HepG2 (cell line): ENCODE measurements at regions not wholly inside any gene's neighbourhood (a gene's known extent, or its start where the extent isn't known, plus 50 kb on each side); places are given as distances from the start of the nearest gene placed in this dataset.

Experiments
- CHCHD3 ChIP-seq: sonication (generic); formaldehyde crosslinking; IDR thresholded peaks from 2 replicates; pipeline ENCODE4 v1.8.0; 2022; ENCODE audit warnings: mild to moderate bottlenecking, missing genetic modification reagents, moderate library complexity
- DRAP1 ChIP-seq: IDR thresholded peaks from 2 replicates; pipeline ENCODE4 v1.6.1; 2016; ENCODE audit warnings: missing genetic modification reagents, missing compliant biosample characterization
- GATAD2A ChIP-seq: IDR thresholded peaks from 2 replicates; pipeline ENCODE4 v1.6.1; 2016
- NFYC ChIP-seq: IDR thresholded peaks from 2 replicates; pipeline ENCODE4 v1.6.1; 2016; ENCODE audit warnings: missing genetic modification reagents, missing compliant biosample characterization
- REST ChIP-seq, 2 experiments: IDR thresholded peaks; 2 replicates each; pipeline ENCODE4 v1.6.1; 2011 to 2012; ENCODE audit warnings: low read length in 2 of 2, borderline replicate concordance in 1 of 2, low read depth in 1 of 2, mild to moderate bottlenecking in 1 of 2, moderate library complexity in 1 of 2
- SMAD1 ChIP-seq: sonication (generic); formaldehyde crosslinking; IDR thresholded peaks from 2 replicates; pipeline ENCODE4 v1.4.0; 2020; ENCODE audit warnings: missing genetic modification reagents, low read depth, mild to moderate bottlenecking, borderline replicate concordance
- TCF7 ChIP-seq: sonication (generic); IDR thresholded peaks from 2 replicates; pipeline ENCODE4 v1.6.1; 2016; ENCODE audit warnings: antibody characterized with exemption, low read depth
- ZFX ChIP-seq: sonication (generic); formaldehyde crosslinking; IDR thresholded peaks from 2 replicates; pipeline ENCODE4 v1.4.0; 2020; ENCODE audit warnings: mild to moderate bottlenecking, low read depth, missing genetic modification reagents, moderate library complexity
- ZNF431 ChIP-seq: sonication (generic); formaldehyde crosslinking; IDR thresholded peaks from 2 replicates; pipeline ENCODE4 v1.9.0; 2022; ENCODE audit warnings: missing genetic modification reagents, low read depth, mild to moderate bottlenecking, borderline replicate concordance
- TF ChIP-seq, protein P1 (sequence below): sonication (generic); formaldehyde crosslinking; IDR thresholded peaks from 2 replicates; pipeline ENCODE4 v1.8.0; 2022; ENCODE audit warnings: mild to moderate bottlenecking, missing genetic modification reagents; ENCODE audit not compliant: insufficient replicate concordance
- TF ChIP-seq, protein P2 (sequence below): sonication (generic); formaldehyde crosslinking; IDR thresholded peaks from 2 replicates; pipeline ENCODE4 v1.5.0; 2020; ENCODE audit warnings: mild to moderate bottlenecking, missing genetic modification reagents, moderate library complexity

DNA sequence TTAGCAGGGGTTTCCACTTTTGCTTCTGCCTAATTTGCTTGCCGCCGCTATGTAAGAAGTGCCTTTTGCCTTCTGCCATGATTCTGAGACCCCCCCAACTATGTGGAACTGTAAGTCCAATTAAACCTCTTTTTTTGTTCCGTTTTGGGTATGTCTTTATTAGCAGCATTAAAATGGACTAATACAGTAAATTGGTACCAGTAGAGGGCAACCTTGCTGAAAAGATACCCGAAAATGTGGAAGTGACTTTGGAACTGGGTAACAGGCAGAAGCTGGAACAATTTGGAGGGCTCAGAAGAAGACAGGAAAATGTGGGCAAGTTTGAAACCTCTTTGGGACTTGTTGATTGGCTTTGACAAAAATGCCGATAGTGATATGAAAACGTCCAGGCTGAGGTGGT lies 216.1 kb upstream of the FSIP2 start:
- TF ChIP-seq, protein P1, sequence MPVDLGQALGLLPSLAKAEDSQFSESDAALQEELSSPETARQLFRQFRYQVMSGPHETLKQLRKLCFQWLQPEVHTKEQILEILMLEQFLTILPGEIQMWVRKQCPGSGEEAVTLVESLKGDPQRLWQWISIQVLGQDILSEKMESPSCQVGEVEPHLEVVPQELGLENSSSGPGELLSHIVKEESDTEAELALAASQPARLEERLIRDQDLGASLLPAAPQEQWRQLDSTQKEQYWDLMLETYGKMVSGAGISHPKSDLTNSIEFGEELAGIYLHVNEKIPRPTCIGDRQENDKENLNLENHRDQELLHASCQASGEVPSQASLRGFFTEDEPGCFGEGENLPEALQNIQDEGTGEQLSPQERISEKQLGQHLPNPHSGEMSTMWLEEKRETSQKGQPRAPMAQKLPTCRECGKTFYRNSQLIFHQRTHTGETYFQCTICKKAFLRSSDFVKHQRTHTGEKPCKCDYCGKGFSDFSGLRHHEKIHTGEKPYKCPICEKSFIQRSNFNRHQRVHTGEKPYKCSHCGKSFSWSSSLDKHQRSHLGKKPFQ (CRISPR knock-in tag), result no peak
- no peak for TF ChIP-seq DRAP1 (CRISPR knock-in tag)
- no peak for TF ChIP-seq CHCHD3 (CRISPR knock-in tag)
- no peak for TF ChIP-seq GATAD2A (CRISPR knock-in tag)
- TF ChIP-seq SMAD1 (CRISPR knock-in tag), result no peak
- no peak for TF ChIP-seq NFYC (CRISPR knock-in tag)
- no peak for TF ChIP-seq ZFX (CRISPR knock-in tag)
- no peak for TF ChIP-seq ZNF431 (CRISPR knock-in tag)
- TF ChIP-seq, protein P2, sequence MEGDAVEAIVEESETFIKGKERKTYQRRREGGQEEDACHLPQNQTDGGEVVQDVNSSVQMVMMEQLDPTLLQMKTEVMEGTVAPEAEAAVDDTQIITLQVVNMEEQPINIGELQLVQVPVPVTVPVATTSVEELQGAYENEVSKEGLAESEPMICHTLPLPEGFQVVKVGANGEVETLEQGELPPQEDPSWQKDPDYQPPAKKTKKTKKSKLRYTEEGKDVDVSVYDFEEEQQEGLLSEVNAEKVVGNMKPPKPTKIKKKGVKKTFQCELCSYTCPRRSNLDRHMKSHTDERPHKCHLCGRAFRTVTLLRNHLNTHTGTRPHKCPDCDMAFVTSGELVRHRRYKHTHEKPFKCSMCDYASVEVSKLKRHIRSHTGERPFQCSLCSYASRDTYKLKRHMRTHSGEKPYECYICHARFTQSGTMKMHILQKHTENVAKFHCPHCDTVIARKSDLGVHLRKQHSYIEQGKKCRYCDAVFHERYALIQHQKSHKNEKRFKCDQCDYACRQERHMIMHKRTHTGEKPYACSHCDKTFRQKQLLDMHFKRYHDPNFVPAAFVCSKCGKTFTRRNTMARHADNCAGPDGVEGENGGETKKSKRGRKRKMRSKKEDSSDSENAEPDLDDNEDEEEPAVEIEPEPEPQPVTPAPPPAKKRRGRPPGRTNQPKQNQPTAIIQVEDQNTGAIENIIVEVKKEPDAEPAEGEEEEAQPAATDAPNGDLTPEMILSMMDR (CRISPR knock-in tag), result peak; percentile 44
- no peak for TF ChIP-seq REST (IDR thresholded peaks at IDR 0.05; ENCODE audit: borderline replicate concordance in 1 of 2, low read depth in 1 of 2, low read length in 2 of 2)
- no peak for TF ChIP-seq TCF7
